ENCODE measurements at regions not wholly inside any gene's neighbourhood (a gene's known extent, or its start where the extent isn't known, plus 50 kb on each side); places are given as distances from the start of the nearest gene placed in this dataset.
"Not testable (repeated sequence)": the region's sequence is repeated elsewhere in the genome, so short reads cannot be mapped to it uniquely, and the experiment has no call there.

- no peaks in the 10 kb centered on the region for H3K4me1 ChIP-seq (ENCODE audit: control insufficient read depth in 2 of 2, insufficient read depth in 2 of 2, low read length in 1 of 2)
- H3K27me3 ChIP-seq (ENCODE audit: control insufficient read depth in 1 of 2, insufficient read depth in 2 of 2, low read length in 2 of 2): no peaks in the 10 kb centered on the region
- H3K36me3 ChIP-seq (ENCODE audit: control insufficient read depth in 2 of 2, insufficient read depth in 2 of 2, low read length in 1 of 2): no peaks in the 10 kb centered on the region
- no peak overlapping the region for H3K4me3 ChIP-seq (ENCODE audit: low read depth in 1 of 2, low read length in 2 of 2)
- H3K27ac ChIP-seq (ENCODE audit: low read depth in 2 of 2, low read length in 1 of 2): no peak overlapping the region
- H3K9me3 ChIP-seq (ENCODE audit: control insufficient read depth in 2 of 2, insufficient read depth in 1 of 2, low read depth in 1 of 2, low read length in 1 of 2): no peaks in the 10 kb centered on the region
- WGBS, 2 donors: 46 to 65% methylated on average over 1 of the region's 1 CpG
Observed at GRCh38 chr3:118228151-118228550, 806.5 kb downstream of the IGSF11 start.

- WGBS, 2 donors: 42 to 44% methylated on average over 1 of the region's 1 CpG
- Histone ChIP-seq H3K27me3 (ENCODE audit: control insufficient read depth in 1 of 2, insufficient read depth in 2 of 2, low read length in 2 of 2) (no peaks in the 10 kb centered on the region), H3K36me3 (ENCODE audit: control insufficient read depth in 2 of 2, insufficient read depth in 2 of 2, low read length in 1 of 2) (no peaks in the 10 kb centered on the region), H3K9me3 (ENCODE audit: control insufficient read depth in 2 of 2, insufficient read depth in 1 of 2, low read depth in 1 of 2, low read length in 1 of 2) (no peaks in the 10 kb centered on the region), H3K4me3 (ENCODE audit: low read depth in 1 of 2, low read length in 2 of 2) (no peak overlapping the region), H3K4me1 (ENCODE audit: control insufficient read depth in 2 of 2, insufficient read depth in 2 of 2, low read length in 1 of 2) (no peaks in the 10 kb centered on the region), H3K27ac (ENCODE audit: low read depth in 2 of 2, low read length in 1 of 2) (no peak overlapping the region)
Observed at GRCh38 chr3:118229196-118229595, 805.5 kb downstream of the IGSF11 start.

- no peak overlapping the region for H3K4me3 ChIP-seq (ENCODE audit: low read depth in 1 of 2, low read length in 2 of 2)
- no peaks in the 10 kb centered on the region for H3K27me3 ChIP-seq (ENCODE audit: control insufficient read depth in 1 of 2, insufficient read depth in 2 of 2, low read length in 2 of 2)
- H3K9me3 ChIP-seq (ENCODE audit: control insufficient read depth in 2 of 2, insufficient read depth in 1 of 2, low read depth in 1 of 2, low read length in 1 of 2): no peaks in the 10 kb centered on the region
- no peak overlapping the region for H3K27ac ChIP-seq (ENCODE audit: low read depth in 2 of 2, low read length in 1 of 2)
- no peaks in the 10 kb centered on the region for H3K36me3 ChIP-seq (ENCODE audit: control insufficient read depth in 2 of 2, insufficient read depth in 2 of 2, low read length in 1 of 2)
- WGBS, 2 donors: 67 to 70% methylated on average over 2 of the region's 2 CpGs
- no peaks in the 10 kb centered on the region for H3K4me1 ChIP-seq (ENCODE audit: control insufficient read depth in 2 of 2, insufficient read depth in 2 of 2, low read length in 1 of 2)
Observed at GRCh38 chr3:118231578-118231977, 803.1 kb downstream of the IGSF11 start.

GRCh38 chr3:118239253-118239652, 795.4 kb downstream of the IGSF11 start:
- no peaks in the 10 kb centered on the region for H3K9me3 ChIP-seq (ENCODE audit: control insufficient read depth in 2 of 2, insufficient read depth in 1 of 2, low read depth in 1 of 2, low read length in 1 of 2)
- WGBS, 2 donors: 89 to 91% methylated on average over 5 of the region's 5 CpGs
- no peak overlapping the region for H3K4me3 ChIP-seq (ENCODE audit: low read depth in 1 of 2, low read length in 2 of 2)
- H3K36me3 ChIP-seq (ENCODE audit: control insufficient read depth in 2 of 2, insufficient read depth in 2 of 2, low read length in 1 of 2): no peaks in the 10 kb centered on the region
- H3K27me3 ChIP-seq (ENCODE audit: control insufficient read depth in 1 of 2, insufficient read depth in 2 of 2, low read length in 2 of 2): no peaks in the 10 kb centered on the region
- no peak overlapping the region for H3K27ac ChIP-seq (ENCODE audit: low read depth in 2 of 2, low read length in 1 of 2)
- H3K4me1 ChIP-seq (ENCODE audit: control insufficient read depth in 2 of 2, insufficient read depth in 2 of 2, low read length in 1 of 2): no peaks in the 10 kb centered on the region

GRCh38 chr3:118244761-118245160, 789.9 kb downstream of the IGSF11 start:
- Histone ChIP-seq H3K9me3 (ENCODE audit: control insufficient read depth in 2 of 2, insufficient read depth in 1 of 2, low read depth in 1 of 2, low read length in 1 of 2) (no peaks in the 10 kb centered on the region), H3K4me1 (ENCODE audit: control insufficient read depth in 2 of 2, insufficient read depth in 2 of 2, low read length in 1 of 2) (no peaks in the 10 kb centered on the region), H3K36me3 (ENCODE audit: control insufficient read depth in 2 of 2, insufficient read depth in 2 of 2, low read length in 1 of 2) (no peaks in the 10 kb centered on the region), H3K27me3 (ENCODE audit: control insufficient read depth in 1 of 2, insufficient read depth in 2 of 2, low read length in 2 of 2) (no peaks in the 10 kb centered on the region), H3K4me3 (ENCODE audit: low read depth in 1 of 2, low read length in 2 of 2) (no peak overlapping the region), H3K27ac (ENCODE audit: low read depth in 2 of 2, low read length in 1 of 2) (no peak overlapping the region)
- 64 to 66% methylated on average over 3 of the region's 3 CpGs for whole genome bisulfite sequencing, 2 donors

- 87 to 90% methylated on average over 4 to 5 of the region's 5 CpGs for WGBS, 2 donors
- H3K4me3 ChIP-seq (ENCODE audit: low read depth in 1 of 2, low read length in 2 of 2): no peak overlapping the region
- H3K27ac ChIP-seq (ENCODE audit: low read depth in 2 of 2, low read length in 1 of 2): no peak overlapping the region
- no peaks in the 10 kb centered on the region for H3K9me3 ChIP-seq (ENCODE audit: control insufficient read depth in 2 of 2, insufficient read depth in 1 of 2, low read depth in 1 of 2, low read length in 1 of 2)
- no peaks in the 10 kb centered on the region for H3K36me3 ChIP-seq (ENCODE audit: control insufficient read depth in 2 of 2, insufficient read depth in 2 of 2, low read length in 1 of 2)
- H3K27me3 ChIP-seq (ENCODE audit: control insufficient read depth in 1 of 2, insufficient read depth in 2 of 2, low read length in 2 of 2): no peaks in the 10 kb centered on the region
- no peaks in the 10 kb centered on the region for H3K4me1 ChIP-seq (ENCODE audit: control insufficient read depth in 2 of 2, insufficient read depth in 2 of 2, low read length in 1 of 2)
Observed at GRCh38 chr3:118245312-118245711, 789.3 kb downstream of the IGSF11 start.

GRCh38 chr3:118258850-118259249, 775.8 kb downstream of the IGSF11 start:
- H3K36me3 ChIP-seq (ENCODE audit: control insufficient read depth in 2 of 2, insufficient read depth in 2 of 2, low read length in 1 of 2); H3K4me1 ChIP-seq (ENCODE audit: control insufficient read depth in 2 of 2, insufficient read depth in 2 of 2, low read length in 1 of 2); H3K27me3 ChIP-seq (ENCODE audit: control insufficient read depth in 1 of 2, insufficient read depth in 2 of 2, low read length in 2 of 2); H3K4me3 ChIP-seq (ENCODE audit: low read depth in 1 of 2, low read length in 2 of 2); H3K9me3 ChIP-seq (ENCODE audit: control insufficient read depth in 2 of 2, insufficient read depth in 1 of 2, low read depth in 1 of 2, low read length in 1 of 2); H3K27ac ChIP-seq (ENCODE audit: low read depth in 2 of 2, low read length in 1 of 2): not testable (repeated sequence)
- 87 to 93% methylated on average over 1 of the region's 1 CpG for WGBS, 2 donors

GRCh38 chr3:118262800-118263402, 771.7 kb downstream of the IGSF11 start:
- H3K27ac ChIP-seq (ENCODE audit: low read depth in 2 of 2, low read length in 1 of 2): peak overlapping the region in 1 of 2 donors; percentile 49
- H3K36me3 ChIP-seq (ENCODE audit: control insufficient read depth in 2 of 2, insufficient read depth in 2 of 2, low read length in 1 of 2): no peaks in the 10 kb centered on the region
- whole genome bisulfite sequencing, 2 donors: 47 to 62% methylated on average over 5 of the region's 5 CpGs
- H3K27me3 ChIP-seq (ENCODE audit: control insufficient read depth in 1 of 2, insufficient read depth in 2 of 2, low read length in 2 of 2): no peaks in the 10 kb centered on the region
- H3K4me3 ChIP-seq (ENCODE audit: low read depth in 1 of 2, low read length in 2 of 2): no peak overlapping the region
- H3K9me3 ChIP-seq (ENCODE audit: control insufficient read depth in 2 of 2, insufficient read depth in 1 of 2, low read depth in 1 of 2, low read length in 1 of 2): peaks cover 0 to 7% of the 10 kb centered on the region in 2 donors
- peaks cover 0 to 3% of the 10 kb centered on the region in 2 donors for H3K4me1 ChIP-seq (ENCODE audit: control insufficient read depth in 2 of 2, insufficient read depth in 2 of 2, low read length in 1 of 2)

- H3K36me3 ChIP-seq (ENCODE audit: control insufficient read depth in 2 of 2, insufficient read depth in 2 of 2, low read length in 1 of 2): no peaks in the 10 kb centered on the region
Observed at GRCh38 chr3:118267588-118267987, 767.1 kb downstream of the IGSF11 start.

GRCh38 chr3:118269537-118270125, 765.0 kb downstream of the IGSF11 start:
- Histone ChIP-seq H3K4me1 (ENCODE audit: control insufficient read depth in 2 of 2, insufficient read depth in 2 of 2, low read length in 1 of 2) (no peaks in the 10 kb centered on the region), H3K4me3 (ENCODE audit: low read depth in 1 of 2, low read length in 2 of 2) (no peak overlapping the region), H3K27me3 (ENCODE audit: control insufficient read depth in 1 of 2, insufficient read depth in 2 of 2, low read length in 2 of 2) (no peaks in the 10 kb centered on the region), H3K9me3 (ENCODE audit: control insufficient read depth in 2 of 2, insufficient read depth in 1 of 2, low read depth in 1 of 2, low read length in 1 of 2) (peaks cover 0 to 6% of the 10 kb centered on the region in 2 donors), H3K36me3 (ENCODE audit: control insufficient read depth in 2 of 2, insufficient read depth in 2 of 2, low read length in 1 of 2) (no peaks in the 10 kb centered on the region), H3K27ac (ENCODE audit: low read depth in 2 of 2, low read length in 1 of 2) (no peak overlapping the region)
- WGBS, 2 donors: 96 to 97% methylated on average over 38 of the region's 38 CpGs

More at GRCh38 chr3:118267588-118267987, 767.1 kb downstream of the IGSF11 start:
- Histone ChIP-seq H3K4me3 (ENCODE audit: low read depth in 1 of 2, low read length in 2 of 2) (no peak overlapping the region), H3K9me3 (ENCODE audit: control insufficient read depth in 2 of 2, insufficient read depth in 1 of 2, low read depth in 1 of 2, low read length in 1 of 2) (peaks cover 0 to 6% of the 10 kb centered on the region in 2 donors), H3K4me1 (ENCODE audit: control insufficient read depth in 2 of 2, insufficient read depth in 2 of 2, low read length in 1 of 2) (peaks cover 0 to 3% of the 10 kb centered on the region in 2 donors), H3K27me3 (ENCODE audit: control insufficient read depth in 1 of 2, insufficient read depth in 2 of 2, low read length in 2 of 2) (no peaks in the 10 kb centered on the region), H3K27ac (ENCODE audit: low read depth in 2 of 2, low read length in 1 of 2) (no peak overlapping the region)
- WGBS, 2 donors: 36 to 55% methylated on average over 3 of the region's 3 CpGs

All from esophagus (tissue), 2 donors.